NCI-H1436 (cell line): ENCODE measurements at regions not wholly inside any gene's neighbourhood (a gene's known extent, or its start where the extent isn't known, plus 50 kb on each side); places are given as distances from the start of the nearest gene placed in this dataset.
"Not testable (repeated sequence)": the region's sequence is repeated elsewhere in the genome, so short reads cannot be mapped to it uniquely, and the experiment has no call there.

Source experiments
- DNase-seq: peaks from one replicate; lab custom pipeline; 2025; lab: John Stamatoyannopoulos, UW

GRCh38 chr3:182399978-182400737, 393.1 kb upstream of the ATP11B start:
- no peak for DNase-seq

- no peak for DNase-seq
Measured at GRCh38 chr3:182400838-182401237, 392.5 kb upstream of the ATP11B start.

- no peak for DNase-seq
Measured at GRCh38 chr3:182404031-182404430, 389.3 kb upstream of the ATP11B start.

- DNase-seq, result no peak
Measured at GRCh38 chr3:182405759-182406158, 387.5 kb upstream of the ATP11B start.

- DNase-seq, result no peak
Measured at GRCh38 chr3:182406786-182407185, 386.5 kb upstream of the ATP11B start.

GRCh38 chr3:182410051-182410450, 383.3 kb upstream of the ATP11B start:
- no peak for DNase-seq

GRCh38 chr3:182412066-182412465, 381.2 kb upstream of the ATP11B start:
- DNase-seq, result no peak

- DNase-seq, result no peak
Measured at GRCh38 chr3:182413061-182413460, 380.2 kb upstream of the ATP11B start.

GRCh38 chr3:182413682-182414081, 379.6 kb upstream of the ATP11B start:
- DNase-seq, result no peak

GRCh38 chr3:182414586-182414985, 378.7 kb upstream of the ATP11B start:
- DNase-seq, result no peak

- DNase-seq, result no peak
Measured at GRCh38 chr3:182420741-182421140, 372.6 kb upstream of the ATP11B start.

GRCh38 chr3:182424006-182424405, 369.3 kb upstream of the ATP11B start:
- no peak for DNase-seq

GRCh38 chr3:182425926-182426718, 367.2 kb upstream of the ATP11B start:
- not testable (repeated sequence) for DNase-seq

GRCh38 chr3:182431972-182432371, 361.3 kb upstream of the ATP11B start:
- DNase-seq, result not testable (repeated sequence)

- no peak for DNase-seq
Measured at GRCh38 chr3:182435860-182436259, 357.4 kb upstream of the ATP11B start.

GRCh38 chr3:182436547-182436946, 356.8 kb upstream of the ATP11B start:
- DNase-seq, result peak; percentile 91

- peak; percentile 44 for DNase-seq
Measured at GRCh38 chr3:182438398-182438797, 354.9 kb upstream of the ATP11B start.

- no peak for DNase-seq
Measured at GRCh38 chr3:182440101-182440500, 353.2 kb upstream of the ATP11B start.

GRCh38 chr3:182445576-182445975, 347.7 kb upstream of the ATP11B start:
- no peak for DNase-seq

GRCh38 chr3:182450942-182451787, 342.1 kb upstream of the ATP11B start:
- no peak for DNase-seq

- no peak for DNase-seq
Measured at GRCh38 chr3:182451871-182452270, 341.4 kb upstream of the ATP11B start.

- no peak for DNase-seq
Measured at GRCh38 chr3:182455011-182455410, 338.3 kb upstream of the ATP11B start.
